Skin epidermis (tissue), 12 donors: ENCODE measurements at regions not wholly inside any gene's neighbourhood (a gene's known extent, or its start where the extent isn't known, plus 50 kb on each side); places are given as distances from the start of the nearest gene placed in this dataset.

Experiments
- H3K27ac ChIP-seq, 21 experiments: fragments of 200-600 bp; sonication (generic) in 11 of 21; one replicate each; pipeline ENCODE4 v1.5.0; 2020; ENCODE audit warnings: mild to moderate bottlenecking in 3 of 21, inconsistent platforms in 2 of 21, moderate library complexity in 2 of 21
- H3K4me3 ChIP-seq, 7 experiments: fragments of 200-600 bp; sonication (generic) in 2 of 7; one replicate each; pipeline ENCODE4 v1.5.0; 2020; ENCODE audit warnings: inconsistent platforms in 2 of 7, mild to moderate bottlenecking in 2 of 7, moderate library complexity in 1 of 7

- Histone ChIP-seq H3K27ac (no peak overlapping the region), H3K4me3 (no peak overlapping the region)
Measured at GRCh38 chr1:56442290-56442877, 137.0 kb downstream of the PLPP3 start.

GRCh38 chr1:56441601-56442000, 137.8 kb downstream of the PLPP3 start:
- H3K27ac ChIP-seq: no peak overlapping the region
- no peak overlapping the region for H3K4me3 ChIP-seq

- Histone ChIP-seq H3K4me3 (no peak overlapping the region), H3K27ac (peak overlapping the region in 1 of 21 experiments; percentile 11)
Measured at GRCh38 chr1:56439610-56440264, 139.6 kb downstream of the PLPP3 start.

GRCh38 chr1:56438901-56439551, 140.3 kb downstream of the PLPP3 start:
- peak overlapping the region in 1 of 21 experiments; percentile 11 for H3K27ac ChIP-seq
- no peak overlapping the region for H3K4me3 ChIP-seq

GRCh38 chr1:56437959-56438358, 141.4 kb downstream of the PLPP3 start:
- H3K4me3 ChIP-seq: no peak overlapping the region
- no peak overlapping the region for H3K27ac ChIP-seq

- H3K27ac ChIP-seq: no peak overlapping the region
- H3K4me3 ChIP-seq: no peak overlapping the region
Measured at GRCh38 chr1:56436912-56437417, 142.4 kb downstream of the PLPP3 start.

- Histone ChIP-seq H3K27ac (no peak overlapping the region), H3K4me3 (no peak overlapping the region)
Measured at GRCh38 chr1:56436296-56436695, 143.1 kb downstream of the PLPP3 start.

- H3K4me3 ChIP-seq: no peak overlapping the region
- H3K27ac ChIP-seq: no peak overlapping the region
Measured at GRCh38 chr1:56435434-56436262, 143.7 kb downstream of the PLPP3 start.

- H3K4me3 ChIP-seq: no peak overlapping the region
- H3K27ac ChIP-seq: no peak overlapping the region
Measured at GRCh38 chr1:56434740-56435139, 144.6 kb downstream of the PLPP3 start.

- no peak overlapping the region for H3K4me3 ChIP-seq
- no peak overlapping the region for H3K27ac ChIP-seq
Measured at GRCh38 chr1:56434025-56434424, 145.3 kb downstream of the PLPP3 start.

- Histone ChIP-seq H3K27ac (no peak overlapping the region), H3K4me3 (no peak overlapping the region)
Measured at GRCh38 chr1:56433056-56433577, 146.2 kb downstream of the PLPP3 start.

- H3K4me3 ChIP-seq: no peak overlapping the region
- H3K27ac ChIP-seq: peak overlapping the region in 1 of 21 experiments; percentile 38
Measured at GRCh38 chr1:56432166-56432971, 147.0 kb downstream of the PLPP3 start.

GRCh38 chr1:56430141-56430839, 149.1 kb downstream of the PLPP3 start:
- H3K4me3 ChIP-seq: no peak overlapping the region
- H3K27ac ChIP-seq: no peak overlapping the region

- Histone ChIP-seq H3K27ac (no peak overlapping the region), H3K4me3 (no peak overlapping the region)
Measured at GRCh38 chr1:56429288-56429687, 150.1 kb downstream of the PLPP3 start.

GRCh38 chr1:56426587-56427381, 152.6 kb downstream of the PLPP3 start:
- Histone ChIP-seq H3K27ac (no peak overlapping the region), H3K4me3 (no peak overlapping the region)

- Histone ChIP-seq H3K27ac (no peak overlapping the region), H3K4me3 (no peak overlapping the region)
Measured at GRCh38 chr1:56425494-56426037, 153.8 kb downstream of the PLPP3 start.

- Histone ChIP-seq H3K4me3 (no peak overlapping the region), H3K27ac (peak overlapping the region in 1 of 21 experiments; percentile 31)
Measured at GRCh38 chr1:56424744-56425493, 154.4 kb downstream of the PLPP3 start.
